Chondrocyte (in vitro differentiated cells): ENCODE measurements at regions not wholly inside any gene's neighbourhood (a gene's known extent, or its start where the extent isn't known, plus 50 kb on each side); places are given as distances from the start of the nearest gene placed in this dataset.

ENCODE experiments used
- DNase-seq: peaks from one replicate; pipeline ENCODE4 v3.0.0; 2021; ENCODE audit warnings: mixed read lengths, low spot score
- H3K27ac Mint-ChIP-seq: one replicate; pipeline ENCODE4 v1.8.0; 2021; ENCODE audit warnings: mild to moderate bottlenecking, moderate library complexity, mixed read lengths; ENCODE audit not compliant: unreplicated experiment
- H3K27me3 Mint-ChIP-seq: 2 replicates; pipeline ENCODE4 v1.8.0; 2021; ENCODE audit warnings: low read depth, mixed read lengths
- H3K36me3 Mint-ChIP-seq: 2 replicates; pipeline ENCODE4 v1.8.0; 2021; ENCODE audit warnings: low read depth, mixed read lengths
- H3K4me1 Mint-ChIP-seq: 2 replicates; pipeline ENCODE4 v1.8.0; 2021; ENCODE audit warnings: low read depth, mild to moderate bottlenecking, mixed read lengths
- H3K4me3 Mint-ChIP-seq: one replicate; pipeline ENCODE4 v1.8.0; 2021; ENCODE audit warnings: mild to moderate bottlenecking, moderate library complexity, mixed read lengths; ENCODE audit not compliant: unreplicated experiment
- H3K9me3 Mint-ChIP-seq: 2 replicates; pipeline ENCODE4 v1.8.0; 2021; ENCODE audit warnings: low read depth, mixed read lengths
- CTCF ChIP-seq: fragments of 200-600 bp; sonication (generic); IDR thresholded peaks from 2 replicates; pipeline ENCODE4 v1.5.0; 2021; ENCODE audit warnings: antibody characterized with exemption, mild to moderate bottlenecking, moderate library complexity

GRCh38 chr4:141335166-141335565, 114.5 kb downstream of the ZNF330 start:
- Mint-ChIP-seq H3K4me1 (no peaks in the 10 kb centered on the region), H3K36me3 (no peaks in the 10 kb centered on the region), H3K9me3 (no peaks in the 10 kb centered on the region), H3K27ac (no peak overlapping the region), H3K4me3 (no peak overlapping the region), H3K27me3 (peaks cover 3% of the 10 kb centered on the region)
- no peak for TF ChIP-seq CTCF
- no peak for DNase-seq

- TF ChIP-seq CTCF = no peak
- Mint-ChIP-seq H3K4me3 (no peak overlapping the region), H3K4me1 (no peaks in the 10 kb centered on the region), H3K27ac (no peak overlapping the region), H3K36me3 (no peaks in the 10 kb centered on the region), H3K27me3 (peaks cover 6% of the 10 kb centered on the region), H3K9me3 (no peaks in the 10 kb centered on the region)
- DNase-seq = no peak
Measured at GRCh38 chr4:141338238-141338637, 117.5 kb downstream of the ZNF330 start.

- DNase-seq = no peak
- no peaks in the 10 kb centered on the region for H3K4me1 Mint-ChIP-seq
- no peak for TF ChIP-seq CTCF
- H3K27ac Mint-ChIP-seq = no peak overlapping the region
- no peaks in the 10 kb centered on the region for H3K9me3 Mint-ChIP-seq
- H3K27me3 Mint-ChIP-seq = peaks cover 8% of the 10 kb centered on the region
- no peaks in the 10 kb centered on the region for H3K36me3 Mint-ChIP-seq
- no peak overlapping the region for H3K4me3 Mint-ChIP-seq
Measured at GRCh38 chr4:141339391-141339790, 118.7 kb downstream of the ZNF330 start.

GRCh38 chr4:141339966-141340365, 119.3 kb downstream of the ZNF330 start:
- Mint-ChIP-seq H3K36me3 (no peaks in the 10 kb centered on the region), H3K27me3 (peaks cover 8% of the 10 kb centered on the region), H3K4me3 (no peak overlapping the region), H3K27ac (no peak overlapping the region), H3K4me1 (no peaks in the 10 kb centered on the region), H3K9me3 (no peaks in the 10 kb centered on the region)
- no peak for DNase-seq
- TF ChIP-seq CTCF = no peak

- no peaks in the 10 kb centered on the region for H3K36me3 Mint-ChIP-seq
- no peak overlapping the region for H3K27ac Mint-ChIP-seq
- H3K27me3 Mint-ChIP-seq = peaks cover 8% of the 10 kb centered on the region
- H3K4me1 Mint-ChIP-seq = no peaks in the 10 kb centered on the region
- H3K9me3 Mint-ChIP-seq = no peaks in the 10 kb centered on the region
- no peak overlapping the region for H3K4me3 Mint-ChIP-seq
- no peak for DNase-seq
- TF ChIP-seq CTCF = no peak
Measured at GRCh38 chr4:141340458-141340857, 119.8 kb downstream of the ZNF330 start.
